EL (cell line): ENCODE measurements at regions not wholly inside any gene's neighbourhood (a gene's known extent, or its start where the extent isn't known, plus 50 kb on each side); places are given as distances from the start of the nearest gene placed in this dataset.

ENCODE experiments used
- DNase-seq: peaks from one replicate; pipeline ENCODE4 v3.0.0-alpha.2; 2016

DNA sequence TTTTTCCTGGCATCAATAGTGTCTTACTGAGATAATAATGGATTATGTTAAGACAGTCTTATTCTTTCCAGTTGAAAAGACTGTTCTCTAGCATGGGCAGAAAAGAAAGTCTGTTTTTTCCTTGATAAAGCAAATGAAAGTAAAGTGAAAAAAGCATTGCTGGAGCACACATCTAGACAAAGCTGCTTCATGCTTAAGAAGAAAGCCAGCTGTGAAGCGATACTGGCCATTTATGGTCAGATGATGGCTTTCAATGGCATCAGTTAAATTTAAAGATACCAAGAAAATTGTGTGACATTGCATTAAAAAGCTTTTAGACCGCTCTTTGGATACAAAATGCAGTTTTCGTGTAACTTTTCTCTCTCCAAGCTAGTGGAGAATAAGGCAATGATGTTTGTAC lies 242.1 kb upstream of the TRAM1L1 start:
- DNase-seq: no peak

DNA sequence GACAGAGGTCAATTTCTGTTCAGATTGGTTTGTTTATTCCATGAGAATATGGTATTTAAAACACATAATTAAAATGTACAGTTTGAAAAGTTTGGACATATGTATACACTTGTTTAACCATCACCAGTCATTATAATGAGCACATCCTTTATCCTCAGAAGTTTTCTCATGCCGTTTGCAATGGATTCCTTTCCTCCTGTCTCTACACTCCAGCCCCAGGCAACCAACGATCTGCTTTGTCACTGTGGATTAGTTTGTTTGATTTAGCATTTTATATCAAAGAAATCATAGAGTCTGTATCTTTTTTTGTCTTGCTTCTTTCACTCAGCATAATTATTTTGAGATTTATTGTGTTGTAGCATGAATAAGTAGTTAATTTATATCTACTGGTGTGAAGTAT lies 243.0 kb upstream of the TRAM1L1 start:
- DNase-seq: no peak

- DNase-seq: no peak
These were observed 246.4 kb upstream of the TRAM1L1 start for GRCh38 chr4:117331817-117332216.

GRCh38 chr4:117334451-117335188 lies 249.2 kb upstream of the TRAM1L1 start:
- DNase-seq: no peak

GRCh38 chr4:117357437-117357836 lies 272.1 kb upstream of the TRAM1L1 start:
- no peak for DNase-seq

GRCh38 chr4:117357866-117358265 lies 272.5 kb upstream of the TRAM1L1 start:
- no peak for DNase-seq

- no peak for DNase-seq
These were observed 285.7 kb upstream of the TRAM1L1 start for GRCh38 chr4:117370944-117371668.

GRCh38 chr4:117375101-117375500 lies 289.7 kb upstream of the TRAM1L1 start:
- DNase-seq: no peak

DNA sequence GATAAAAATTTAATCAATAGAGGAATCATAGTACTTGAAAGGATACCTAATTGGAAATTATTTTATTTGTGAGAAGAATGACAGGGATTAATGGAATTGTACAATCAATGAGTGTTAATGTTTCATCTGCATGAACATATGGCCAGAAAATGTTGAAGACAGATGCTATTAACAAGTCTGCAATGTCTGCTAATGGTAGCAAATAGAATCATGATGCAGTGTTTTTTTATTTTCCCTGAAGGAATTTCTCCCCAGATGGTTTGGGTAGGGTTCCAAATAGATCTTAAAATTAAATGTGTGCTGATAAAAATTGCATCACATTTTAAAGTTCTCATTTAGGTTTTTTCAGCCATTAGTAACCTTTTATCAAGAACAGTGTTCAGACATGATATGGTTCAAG lies 291.3 kb upstream of the TRAM1L1 start:
- no peak for DNase-seq

DNA sequence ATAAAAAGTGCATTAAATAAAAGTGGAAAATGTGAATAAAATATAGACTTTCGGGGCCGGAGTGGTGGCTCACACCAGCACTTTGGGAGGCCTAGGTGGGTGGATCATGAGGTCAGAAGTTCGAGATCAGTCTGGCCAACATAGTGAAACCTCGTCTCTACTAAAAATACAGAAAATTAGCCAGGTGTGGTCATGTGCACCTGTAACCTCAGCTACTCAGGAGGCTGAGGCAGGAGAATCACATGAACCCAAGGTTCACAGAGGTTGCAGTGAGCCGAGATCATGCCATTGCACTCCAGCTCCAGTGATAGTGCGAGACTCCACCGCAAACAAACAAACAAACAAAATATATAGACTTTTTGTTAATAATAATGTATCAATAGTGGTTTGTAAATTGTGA lies 293.6 kb upstream of the TRAM1L1 start:
- no peak for DNase-seq

DNA sequence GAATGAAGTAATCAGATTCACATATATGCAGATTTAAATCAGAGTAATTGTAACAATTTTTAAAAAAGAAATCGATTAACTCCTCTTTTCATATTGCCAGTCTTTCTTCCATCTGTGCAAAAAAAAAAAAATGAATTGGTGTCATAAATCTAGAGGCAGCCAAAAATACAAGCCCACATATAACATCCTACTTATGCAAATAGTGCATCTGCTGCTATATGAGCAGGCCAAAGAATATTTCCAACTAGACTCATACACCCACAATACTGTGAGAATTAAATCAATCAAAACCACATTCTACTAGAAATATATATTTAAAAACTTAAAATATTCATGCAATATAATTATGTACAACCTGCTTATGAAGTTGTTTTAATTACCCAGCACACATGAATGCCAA lies 298.1 kb upstream of the TRAM1L1 start:
- no peak for DNase-seq

GRCh38 chr4:117385526-117385925 lies 300.1 kb upstream of the TRAM1L1 start:
- no peak for DNase-seq

- DNase-seq: no peak
These were observed 301.7 kb upstream of the TRAM1L1 start for GRCh38 chr4:117387072-117387471.

DNA sequence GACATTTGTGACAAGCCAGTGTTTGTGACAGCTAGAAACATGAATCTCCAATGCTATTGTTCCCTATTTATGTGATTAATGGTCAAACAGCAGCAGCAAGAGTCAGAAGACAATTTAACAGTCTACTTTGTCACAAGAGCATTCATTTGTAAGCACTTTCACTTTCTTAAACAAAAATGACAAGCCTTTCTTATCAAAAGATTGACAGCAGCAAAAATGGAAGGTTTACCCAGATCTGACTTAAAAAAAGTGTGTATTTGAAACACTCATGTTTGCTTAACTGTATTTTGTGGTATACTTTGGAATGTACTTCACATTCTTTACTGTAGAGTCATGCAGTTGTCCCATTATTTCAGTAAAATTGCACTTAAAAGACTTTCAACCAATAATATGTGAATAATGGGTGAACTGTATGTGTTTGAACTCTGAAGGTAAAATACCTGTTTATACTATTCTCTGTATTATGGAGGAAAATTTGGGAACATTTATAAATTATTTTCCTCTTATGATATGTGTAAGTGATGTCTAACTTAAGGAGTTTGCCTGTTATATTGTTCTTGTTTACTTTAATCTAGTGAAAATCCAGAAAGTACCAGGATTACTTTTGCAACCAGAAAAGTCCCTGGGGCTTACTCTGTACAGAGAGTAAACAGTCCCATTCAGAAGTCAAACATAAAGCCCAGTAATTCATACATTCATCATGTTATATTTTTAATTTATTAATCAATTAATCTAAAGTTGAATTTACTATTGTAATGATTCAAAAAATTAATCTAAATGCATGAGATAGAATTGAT lies 314.9 kb upstream of the TRAM1L1 start:
- DNase-seq: peak; percentile 53

DNA sequence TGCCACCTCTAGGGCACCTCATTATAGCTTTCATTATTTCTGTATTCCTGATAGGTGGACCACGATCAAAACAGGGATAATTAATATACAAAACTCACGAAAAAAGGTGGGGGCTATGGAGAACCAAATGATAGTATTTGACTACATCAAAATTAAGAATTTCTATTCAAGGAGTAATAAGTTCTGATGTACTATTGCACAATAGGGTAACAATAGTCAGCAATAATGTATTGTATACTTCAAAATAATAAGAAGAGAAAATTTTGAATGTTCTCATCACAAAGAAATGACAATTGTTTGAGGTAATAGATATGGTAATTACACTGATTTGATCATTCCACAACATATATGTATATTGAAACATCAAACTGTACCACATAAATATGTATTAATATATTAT lies 327.3 kb upstream of the TRAM1L1 start:
- DNase-seq: no peak

DNA sequence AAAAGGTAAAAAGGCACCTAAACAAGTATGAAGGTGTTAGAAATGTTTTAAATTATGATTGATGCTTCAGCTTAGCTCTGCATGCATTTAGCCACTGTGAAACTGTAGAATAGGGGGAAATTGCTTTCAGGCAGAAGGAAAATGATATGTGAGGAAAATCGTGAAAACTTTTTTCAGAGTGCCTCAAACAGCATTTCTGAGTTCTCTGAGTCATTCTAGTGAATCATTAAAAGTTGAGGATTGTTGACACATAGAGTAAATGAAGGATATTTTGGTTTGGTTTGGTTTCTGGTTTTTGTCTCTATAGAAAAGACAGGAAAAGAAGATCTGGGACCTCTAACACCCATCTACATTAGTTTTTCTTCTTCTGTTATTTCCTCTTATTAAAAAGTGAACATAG lies 332.5 kb upstream of the TRAM1L1 start:
- DNase-seq: no peak

GRCh38 chr4:117420948-117421347 lies 335.6 kb upstream of the TRAM1L1 start:
- no peak for DNase-seq

GRCh38 chr4:117421706-117422105 lies 336.3 kb upstream of the TRAM1L1 start:
- DNase-seq: no peak

DNA sequence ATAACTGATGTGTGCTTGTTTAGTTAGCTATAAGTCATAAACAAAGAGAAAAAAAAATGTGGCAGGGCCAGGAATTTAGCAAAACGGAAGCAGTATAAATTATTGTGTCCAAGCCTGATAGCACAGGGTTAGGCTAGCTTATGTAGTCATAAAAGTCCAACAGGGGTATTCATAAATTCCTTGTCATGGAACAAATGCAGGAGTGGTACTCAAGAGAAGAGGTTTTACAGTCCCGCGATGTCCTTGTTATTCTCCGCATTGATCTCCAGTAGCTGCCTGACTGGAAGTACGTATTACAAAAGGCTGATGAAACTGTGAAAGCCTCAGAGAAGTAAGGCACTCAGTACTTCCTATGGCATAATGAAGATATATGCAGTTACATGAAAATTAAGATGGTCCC lies 336.9 kb upstream of the TRAM1L1 start:
- no peak for DNase-seq

DNA sequence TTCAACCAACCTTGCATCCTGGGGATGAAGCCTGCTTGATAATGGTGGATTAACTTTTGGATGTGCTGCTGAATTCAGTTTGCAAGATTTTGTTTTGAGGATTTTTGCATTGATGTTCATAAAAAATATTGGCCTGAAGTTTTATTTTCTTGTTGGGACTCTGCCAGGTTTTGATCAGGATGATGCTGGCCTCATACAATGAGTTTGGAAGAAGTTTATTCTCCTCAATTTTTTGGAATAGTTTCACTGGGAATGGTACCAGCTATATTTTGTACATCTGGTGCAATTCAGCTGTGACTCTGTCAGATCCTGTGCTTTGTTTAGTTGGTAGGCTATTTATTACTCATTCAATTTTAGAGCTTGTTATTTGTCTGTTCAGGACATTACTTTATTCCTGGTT lies 340.3 kb upstream of the TRAM1L1 start:
- DNase-seq: no peak

GRCh38 chr4:117428536-117428935 lies 343.2 kb upstream of the TRAM1L1 start:
- DNase-seq: no peak

DNA sequence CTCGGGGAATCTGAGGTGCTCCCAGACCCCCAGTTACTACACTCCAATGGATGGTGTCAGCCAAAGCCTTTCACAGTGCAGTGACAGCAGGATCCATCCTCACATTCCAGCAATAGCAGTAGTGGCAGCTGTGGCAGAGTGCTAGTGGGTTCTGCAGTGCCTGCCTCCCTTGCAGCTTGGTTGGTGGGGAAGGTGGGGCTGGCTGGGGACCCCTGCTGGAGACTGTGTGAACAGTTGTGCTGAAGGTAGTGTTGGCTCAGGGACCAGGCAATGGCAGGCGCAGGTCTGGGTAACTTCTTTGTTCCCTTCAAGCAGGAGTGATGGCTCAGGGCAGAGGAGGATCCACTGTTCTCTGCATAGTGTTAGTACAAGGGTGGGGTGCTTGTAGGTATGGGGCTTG lies 343.7 kb upstream of the TRAM1L1 start:
- no peak for DNase-seq

GRCh38 chr4:117429506-117429905 lies 344.1 kb upstream of the TRAM1L1 start:
- no peak for DNase-seq

GRCh38 chr4:117434424-117434823 lies 349.0 kb upstream of the TRAM1L1 start:
- no peak for DNase-seq
